Kidney glomerular epithelial cell (primary cell): ENCODE measurements at regions not wholly inside any gene's neighbourhood (a gene's known extent, or its start where the extent isn't known, plus 50 kb on each side); places are given as distances from the start of the nearest gene placed in this dataset.

ENCODE experiments used
- DNase-seq: peaks from one replicate; lab custom pipeline; 2025; lab: John Stamatoyannopoulos, UW

GRCh38 chr9:118521261-118521660, 817.1 kb downstream of the TLR4 start:
- no peak for DNase-seq

GRCh38 chr9:118522093-118523028, 818.2 kb downstream of the TLR4 start:
- peak; percentile 57 for DNase-seq

- no peak for DNase-seq
Measured at GRCh38 chr9:118527261-118527660, 823.1 kb downstream of the TLR4 start.

- no peak for DNase-seq
Measured at GRCh38 chr9:118529210-118529609, 825.0 kb downstream of the TLR4 start.

GRCh38 chr9:118529624-118530214, 825.5 kb downstream of the TLR4 start:
- no peak for DNase-seq

GRCh38 chr9:118532592-118532991, 828.4 kb downstream of the TLR4 start:
- no peak for DNase-seq

- DNase-seq: peak; percentile 72
Measured at GRCh38 chr9:118533101-118533500, 828.9 kb downstream of the TLR4 start.

GRCh38 chr9:118533850-118534249, 829.6 kb downstream of the TLR4 start:
- peak; percentile 43 for DNase-seq

- DNase-seq: no peak
Measured at GRCh38 chr9:118536153-118536552, 832.0 kb downstream of the TLR4 start.

- DNase-seq: no peak
Measured at GRCh38 chr9:118538959-118539358, 830.3 kb downstream of the BRINP1 start.

- DNase-seq: no peak
Measured at GRCh38 chr9:118553465-118553864, 815.8 kb downstream of the BRINP1 start.

GRCh38 chr9:118554987-118555386, 814.2 kb downstream of the BRINP1 start:
- no peak for DNase-seq

GRCh38 chr9:118558026-118558425, 811.2 kb downstream of the BRINP1 start:
- peak; percentile 25 for DNase-seq

- DNase-seq: peak; percentile 38
Measured at GRCh38 chr9:118558891-118559290, 810.3 kb downstream of the BRINP1 start.

GRCh38 chr9:118561051-118561450, 808.2 kb downstream of the BRINP1 start:
- DNase-seq: no peak

GRCh38 chr9:118563677-118564076, 805.6 kb downstream of the BRINP1 start:
- no peak for DNase-seq

- no peak for DNase-seq
Measured at GRCh38 chr9:118567861-118568260, 801.4 kb downstream of the BRINP1 start.

- no peak for DNase-seq
Measured at GRCh38 chr9:118568704-118569103, 800.5 kb downstream of the BRINP1 start.

GRCh38 chr9:118569148-118569547, 800.1 kb downstream of the BRINP1 start:
- no peak for DNase-seq

GRCh38 chr9:118570066-118570465, 799.2 kb downstream of the BRINP1 start:
- no peak for DNase-seq

GRCh38 chr9:118575341-118576070, 793.7 kb downstream of the BRINP1 start:
- DNase-seq: peak; percentile 5

- peak; percentile 83 for DNase-seq
Measured at GRCh38 chr9:118577121-118577520, 792.1 kb downstream of the BRINP1 start.

- DNase-seq: peak; percentile 29
Measured at GRCh38 chr9:118578467-118578866, 790.8 kb downstream of the BRINP1 start.
